ENCODE measurements at regions not wholly inside any gene's neighbourhood (a gene's known extent, or its start where the extent isn't known, plus 50 kb on each side); places are given as distances from the start of the nearest gene placed in this dataset.

DNA sequence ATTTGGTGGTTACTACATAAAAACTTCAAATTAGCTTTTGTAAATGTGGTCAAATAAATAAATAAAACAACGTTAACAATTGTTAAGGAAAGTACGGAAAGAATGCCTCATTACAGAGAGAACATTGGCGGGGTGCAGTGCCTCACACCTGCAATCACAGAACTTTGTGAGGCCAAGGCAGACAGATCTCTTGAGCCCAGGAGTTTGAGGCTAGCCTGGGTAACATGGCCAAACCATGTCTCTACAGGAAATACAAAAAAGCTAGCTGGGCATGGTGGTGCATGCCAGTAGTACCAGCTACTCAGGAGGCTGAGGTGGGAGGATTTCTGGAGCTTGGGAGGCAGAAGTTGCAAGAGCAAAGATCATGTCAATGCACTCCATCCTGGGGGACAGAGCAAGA is 59.4 kb upstream of the VPREB1 start:
- H3K36me3 ChIP-seq: no peaks in the 10 kb centered on the region
- no peak for ATAC-seq
- no peaks in the 10 kb centered on the region for H3K4me1 ChIP-seq
- H3K27me3 ChIP-seq: peaks cover 70% of the 10 kb centered on the region
- TF ChIP-seq, protein P1, sequence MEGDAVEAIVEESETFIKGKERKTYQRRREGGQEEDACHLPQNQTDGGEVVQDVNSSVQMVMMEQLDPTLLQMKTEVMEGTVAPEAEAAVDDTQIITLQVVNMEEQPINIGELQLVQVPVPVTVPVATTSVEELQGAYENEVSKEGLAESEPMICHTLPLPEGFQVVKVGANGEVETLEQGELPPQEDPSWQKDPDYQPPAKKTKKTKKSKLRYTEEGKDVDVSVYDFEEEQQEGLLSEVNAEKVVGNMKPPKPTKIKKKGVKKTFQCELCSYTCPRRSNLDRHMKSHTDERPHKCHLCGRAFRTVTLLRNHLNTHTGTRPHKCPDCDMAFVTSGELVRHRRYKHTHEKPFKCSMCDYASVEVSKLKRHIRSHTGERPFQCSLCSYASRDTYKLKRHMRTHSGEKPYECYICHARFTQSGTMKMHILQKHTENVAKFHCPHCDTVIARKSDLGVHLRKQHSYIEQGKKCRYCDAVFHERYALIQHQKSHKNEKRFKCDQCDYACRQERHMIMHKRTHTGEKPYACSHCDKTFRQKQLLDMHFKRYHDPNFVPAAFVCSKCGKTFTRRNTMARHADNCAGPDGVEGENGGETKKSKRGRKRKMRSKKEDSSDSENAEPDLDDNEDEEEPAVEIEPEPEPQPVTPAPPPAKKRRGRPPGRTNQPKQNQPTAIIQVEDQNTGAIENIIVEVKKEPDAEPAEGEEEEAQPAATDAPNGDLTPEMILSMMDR (IDR thresholded peaks at IDR 0.05): no peak
- TF ChIP-seq POLR2A (IDR thresholded peaks at IDR 0.05): no peak
- TF ChIP-seq POLR2AphosphoS5 (IDR thresholded peaks at IDR 0.05): no peak
- no peak for TF ChIP-seq EP300 (IDR thresholded peaks at IDR 0.05)
- 52 to 57% methylated on average over 3 of the region's 3 CpGs for WGBS, 2 donors (ENCODE audit: low coverage in 1 of 2)
- no peak overlapping the region for H3K4me3 ChIP-seq
- peaks cover 0 to 8% (median 0%) of the 10 kb centered on the region in 3 donors for H3K9me3 ChIP-seq
- H3K27ac ChIP-seq: no peak overlapping the region

DNA sequence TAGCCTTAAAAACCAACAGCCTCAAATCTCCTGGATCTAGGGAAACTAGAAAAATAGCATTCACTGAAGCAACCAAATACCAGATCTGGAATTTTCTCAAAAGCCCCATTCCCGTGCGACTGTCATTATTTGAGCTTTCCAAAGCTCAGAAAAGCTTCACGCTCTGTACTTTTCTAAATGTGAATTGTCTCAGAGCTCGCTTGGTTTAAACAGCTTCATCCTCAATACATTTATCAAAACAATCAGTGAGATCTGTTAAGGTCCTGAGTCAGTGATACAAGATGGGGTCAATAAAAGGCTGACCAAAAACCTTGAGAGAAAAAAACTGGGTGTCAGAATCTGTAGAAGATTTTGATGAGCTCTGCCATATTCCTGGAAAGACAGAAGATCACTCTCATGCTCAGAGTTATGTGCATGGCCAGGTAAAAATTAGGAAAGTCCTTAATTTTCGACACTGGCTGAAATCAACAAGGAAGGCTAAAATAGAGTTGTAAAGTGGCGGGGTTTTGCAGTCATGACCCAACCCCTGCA is 60.2 kb upstream of the VPREB1 start:
- Histone ChIP-seq H3K27me3 (peaks cover 71% of the 10 kb centered on the region), H3K4me3 (no peak overlapping the region), H3K27ac (no peak overlapping the region), H3K9me3 (no peaks in the 10 kb centered on the region), H3K4me1 (no peaks in the 10 kb centered on the region), H3K36me3 (no peaks in the 10 kb centered on the region)
- 45 to 71% methylated on average over 6 of the region's 6 CpGs for WGBS, 2 donors (ENCODE audit: low coverage in 1 of 2)
- ATAC-seq: no peak
- no peak for TF ChIP-seq POLR2A (IDR thresholded peaks at IDR 0.05)
- TF ChIP-seq POLR2AphosphoS5 (IDR thresholded peaks at IDR 0.05): no peak
- TF ChIP-seq EP300 (IDR thresholded peaks at IDR 0.05): no peak
- TF ChIP-seq, protein P1 (IDR thresholded peaks at IDR 0.05): no peak

DNA sequence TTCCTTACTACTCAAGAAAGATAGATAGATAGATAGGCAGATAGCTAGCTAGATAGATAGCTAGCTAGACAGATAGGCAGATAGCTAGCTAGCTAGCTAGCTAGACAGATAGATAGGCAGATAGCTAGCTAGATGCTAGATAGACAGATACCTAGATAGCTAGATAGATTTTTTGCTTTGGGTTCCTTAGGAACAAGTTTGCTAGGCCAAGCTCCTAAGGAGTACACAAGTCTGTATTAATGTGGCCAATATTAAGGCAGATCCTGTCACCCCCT is 61.7 kb upstream of the VPREB1 start:
- Histone ChIP-seq H3K4me1 (no peaks in the 10 kb centered on the region), H3K27ac (no peak overlapping the region), H3K4me3 (no peak overlapping the region), H3K27me3 (peaks cover 78% of the 10 kb centered on the region), H3K9me3 (no peaks in the 10 kb centered on the region), H3K36me3 (no peaks in the 10 kb centered on the region)
- no peak for TF ChIP-seq EP300 (IDR thresholded peaks at IDR 0.05)
- TF ChIP-seq, protein P1 (IDR thresholded peaks at IDR 0.05): no peak
- no peak for TF ChIP-seq POLR2A (IDR thresholded peaks at IDR 0.05)
- TF ChIP-seq POLR2AphosphoS5 (IDR thresholded peaks at IDR 0.05): no peak
- ATAC-seq: no peak

DNA sequence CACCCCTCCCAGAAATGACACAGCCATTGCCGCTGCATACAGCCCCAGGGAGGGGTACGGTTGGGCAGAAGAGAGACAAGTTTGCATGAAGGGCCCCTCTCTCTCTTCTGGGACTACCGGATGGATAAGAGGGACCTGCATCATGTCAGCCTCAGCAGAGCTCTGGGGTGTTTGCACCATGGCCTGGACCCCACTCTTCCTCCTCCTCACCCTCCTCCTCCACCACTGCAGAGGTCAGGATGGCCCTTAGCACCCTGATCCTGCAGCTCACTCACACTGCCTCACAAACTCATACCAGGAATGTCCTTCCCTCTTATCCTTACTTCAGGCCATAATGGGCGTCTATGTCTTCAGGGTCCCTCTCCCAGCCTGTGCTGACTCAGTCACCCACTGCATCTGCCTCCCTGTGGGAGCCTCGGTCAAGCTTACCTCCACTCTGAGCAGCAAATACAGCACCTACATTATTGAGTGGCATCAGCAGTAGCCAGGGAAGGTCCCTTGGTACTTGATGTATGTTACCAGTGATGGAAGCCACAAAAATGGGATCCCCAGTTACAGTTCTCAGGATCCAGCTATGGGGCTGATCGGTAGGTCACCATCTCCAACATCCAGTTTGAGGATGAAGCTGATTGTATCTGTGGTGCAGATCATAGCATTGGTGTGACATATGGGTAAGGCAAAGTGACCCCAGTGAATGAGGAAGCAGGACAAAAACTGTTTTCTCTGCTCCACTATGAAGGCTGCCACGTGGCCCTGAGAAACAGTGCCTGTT is 62.2 kb upstream of the VPREB1 start:
- WGBS, 2 donors (ENCODE audit: low coverage in 1 of 2): 40 to 54% methylated on average over 1 to 5 of the region's 7 CpGs
- TF ChIP-seq POLR2A (IDR thresholded peaks at IDR 0.05) (no peak), POLR2AphosphoS5 (IDR thresholded peaks at IDR 0.05) (no peak), EP300 (IDR thresholded peaks at IDR 0.05) (no peak)
- TF ChIP-seq, protein P1 (IDR thresholded peaks at IDR 0.05): no peak
- Histone ChIP-seq H3K4me3 (no peak overlapping the region), H3K4me1 (no peaks in the 10 kb centered on the region), H3K36me3 (no peaks in the 10 kb centered on the region), H3K27ac (no peak overlapping the region), H3K9me3 (no peaks in the 10 kb centered on the region), H3K27me3 (peaks cover 75% of the 10 kb centered on the region)
- no peak for ATAC-seq

DNA sequence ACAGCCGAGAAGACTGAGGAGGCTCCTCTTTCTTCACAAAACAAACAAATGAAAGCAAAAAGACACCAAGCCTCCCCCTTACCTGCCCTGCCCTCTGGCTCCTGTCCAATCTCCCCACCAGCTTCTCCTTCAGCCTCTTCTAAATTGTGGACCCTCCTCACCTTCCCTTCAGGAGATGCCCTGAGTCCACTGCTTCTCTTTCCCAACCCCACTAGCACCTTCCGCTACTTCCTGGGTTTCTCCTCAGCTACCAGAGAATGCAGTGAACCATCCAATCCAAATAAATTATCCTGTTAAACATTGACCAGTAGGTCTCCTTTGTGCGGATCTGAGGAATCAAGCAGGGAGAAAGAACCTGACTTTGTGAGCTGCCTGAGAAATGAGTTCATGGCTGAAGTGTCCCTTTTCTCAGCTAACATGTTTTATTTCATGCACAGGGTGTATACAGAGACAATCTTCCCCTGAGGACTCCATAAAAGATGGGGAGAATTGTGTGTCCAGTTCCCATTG is 63.2 kb upstream of the VPREB1 start:
- no peaks in the 10 kb centered on the region for H3K36me3 ChIP-seq
- no peak for ATAC-seq
- peaks cover 82% of the 10 kb centered on the region for H3K27me3 ChIP-seq
- H3K4me1 ChIP-seq: no peaks in the 10 kb centered on the region
- H3K27ac ChIP-seq: no peak overlapping the region
- no peak overlapping the region for H3K4me3 ChIP-seq
- H3K9me3 ChIP-seq: no peaks in the 10 kb centered on the region
- WGBS, 2 donors (ENCODE audit: low coverage in 1 of 2): 53 to 60% methylated on average over 1 to 3 of the region's 3 CpGs
- no peak for TF ChIP-seq POLR2A (IDR thresholded peaks at IDR 0.05)
- TF ChIP-seq EP300 (IDR thresholded peaks at IDR 0.05): no peak
- TF ChIP-seq POLR2AphosphoS5 (IDR thresholded peaks at IDR 0.05): no peak
- TF ChIP-seq, protein P1 (IDR thresholded peaks at IDR 0.05): no peak
